ENCODE measurements at regions not wholly inside any gene's neighbourhood (a gene's known extent, or its start where the extent isn't known, plus 50 kb on each side); places are given as distances from the start of the nearest gene placed in this dataset.

- TF ChIP-seq IRF4 (IDR thresholded peaks at IDR 0.05; ENCODE audit: low read depth, low read length) (no peak), ZNF384 (IDR thresholded peaks at IDR 0.05; ENCODE audit: borderline replicate concordance, low read depth, low read length) (no peak), ZZZ3 (IDR thresholded peaks at IDR 0.05; ENCODE audit: control insufficient read depth, insufficient read length, low read depth) (no peak), RCOR1 (conservative IDR thresholded peaks at IDR 0.05; ENCODE audit: low read depth, low read length) (no peak), GABPA (IDR thresholded peaks at IDR 0.05; ENCODE audit: low read depth) (no peak), POLR2A (IDR thresholded peaks at IDR 0.05; ENCODE audit: low read depth, low read length) (no peak), MYB (IDR thresholded peaks at IDR 0.05; ENCODE audit: borderline replicate concordance, low read depth, low read length) (no peak), CUX1 (IDR thresholded peaks at IDR 0.05; ENCODE audit: insufficient replicate concordance, low read depth, low read length) (no peak), RFX5 (IDR thresholded peaks at IDR 0.05; ENCODE audit: low read depth, low read length) (no peak), PML (IDR thresholded peaks at IDR 0.05; ENCODE audit: low read length) (no peak), NBN (IDR thresholded peaks at IDR 0.05) (no peak)
Observed at GRCh38 chr16:11448796-11449416, 103.6 kb downstream of the RMI2 start (continued).

Measured in GM12878 (cell line).